A172 (cell line): ENCODE measurements at regions not wholly inside any gene's neighbourhood (a gene's known extent, or its start where the extent isn't known, plus 50 kb on each side); places are given as distances from the start of the nearest gene placed in this dataset.

Source experiments
- DNase-seq: peaks from one replicate; pipeline ENCODE4 v3.0.0-alpha.2; 2015; ENCODE audit warnings: low spot score

GRCh38 chr10:43973801-43974200, 325.1 kb upstream of the ZNF32 start:
- no peak for DNase-seq

DNA sequence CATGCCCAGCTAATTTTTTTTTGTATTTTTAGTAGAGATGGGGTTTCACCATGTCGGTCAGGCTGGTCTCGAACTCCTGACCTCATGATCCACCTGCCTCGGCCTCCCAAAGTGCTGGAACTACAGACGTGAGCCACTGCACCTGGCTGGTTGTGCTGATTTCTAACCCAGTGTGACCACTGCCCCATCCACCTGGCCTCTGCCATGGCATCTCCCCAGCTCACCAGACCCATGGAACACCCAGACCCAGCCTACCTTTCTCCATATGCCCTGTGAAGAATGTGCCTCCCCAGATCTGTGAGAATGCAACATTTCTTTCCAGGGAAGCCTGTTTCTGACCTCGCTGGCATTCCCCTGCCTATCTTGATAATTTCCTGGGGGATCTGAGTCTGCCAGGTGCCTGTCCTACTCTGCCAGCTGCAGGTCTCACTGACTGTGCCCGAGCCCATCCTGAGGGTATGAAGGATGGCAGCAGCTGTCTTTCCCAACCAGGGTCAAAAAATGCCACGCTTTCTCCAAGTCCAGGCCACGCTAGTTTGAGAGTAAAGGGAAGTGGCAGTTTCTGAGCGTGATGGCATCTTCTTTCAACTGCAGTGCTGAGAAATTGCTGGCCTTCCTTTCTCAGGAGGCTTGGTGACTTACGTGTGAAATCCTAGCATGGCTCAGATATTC, 324.4 kb upstream of the ZNF32 start:
- no peak for DNase-seq

DNA sequence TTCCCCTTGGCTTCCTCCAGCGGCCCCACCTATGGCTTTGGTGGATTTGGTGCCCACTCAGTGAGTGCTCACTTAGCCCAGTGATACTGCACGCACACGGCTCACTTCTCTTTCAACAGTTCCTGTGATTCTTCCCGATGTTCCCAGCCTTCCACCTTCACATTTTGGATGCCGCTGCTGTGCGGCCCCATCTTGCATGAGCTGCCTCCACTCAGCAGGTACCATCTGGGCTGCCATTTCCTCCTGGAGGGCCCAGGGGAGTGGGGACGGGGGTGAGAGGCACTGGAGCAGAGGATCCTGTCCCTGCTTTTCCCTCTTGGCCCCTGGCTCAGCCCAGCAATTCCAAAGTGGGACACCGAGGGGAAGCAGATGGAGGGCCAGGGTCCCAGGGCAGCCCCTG, 323.3 kb upstream of the ZNF32 start:
- DNase-seq, result no peak

DNA sequence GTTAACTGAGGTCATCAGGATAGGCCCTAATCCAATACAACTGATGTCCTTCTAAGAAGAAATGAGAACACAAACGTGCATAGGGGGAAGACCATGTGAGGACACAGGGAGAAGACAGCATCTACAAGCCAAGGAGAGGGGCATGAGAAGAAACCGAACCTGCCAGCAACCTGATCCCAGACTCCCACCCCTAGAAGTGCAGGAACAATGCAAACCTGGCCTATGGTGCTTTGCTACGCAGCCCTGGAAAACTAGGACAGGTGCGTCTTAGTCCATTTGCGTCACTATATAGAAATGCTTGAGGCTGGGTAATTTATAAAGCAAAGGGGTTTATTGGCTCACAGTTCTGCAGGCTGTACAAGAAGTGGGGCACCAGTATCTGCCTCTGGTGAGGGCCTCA, 322.6 kb upstream of the ZNF32 start:
- DNase-seq, result no peak

GRCh38 chr10:43970717-43971116, 322.0 kb upstream of the ZNF32 start:
- DNase-seq, result no peak

DNA sequence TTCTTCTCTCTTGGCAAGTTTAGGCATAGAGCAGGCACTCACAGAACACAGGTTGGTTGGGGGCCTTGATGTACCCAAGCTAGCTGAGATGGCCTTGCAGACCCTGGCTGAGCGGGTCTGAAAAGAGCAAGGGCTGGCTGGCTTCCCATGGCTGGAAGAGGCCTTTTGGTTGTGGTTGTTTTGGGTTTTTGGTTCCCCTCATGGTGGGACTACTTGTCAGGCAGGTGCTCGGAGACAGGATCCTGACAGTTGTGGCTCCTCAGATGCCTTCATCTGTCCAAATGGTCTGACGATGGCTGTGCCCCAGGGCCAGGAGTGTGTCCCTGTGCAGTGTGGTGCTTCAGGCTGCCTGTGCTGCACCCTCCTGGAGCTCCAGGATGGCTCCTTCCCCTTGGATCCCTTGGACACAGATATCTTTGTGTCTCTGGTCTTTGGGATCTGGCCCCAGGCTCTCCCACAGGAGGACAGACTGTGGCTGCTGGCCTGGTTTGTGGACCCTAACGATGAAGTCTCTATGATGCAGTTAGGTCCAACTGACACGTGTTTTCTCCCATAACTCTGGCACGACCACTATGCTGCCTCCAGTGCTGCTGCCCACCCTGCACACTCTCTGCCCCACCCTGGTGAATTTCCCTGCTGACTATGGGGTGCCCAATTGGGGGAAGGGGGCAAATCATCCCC, 321.5 kb upstream of the ZNF32 start:
- no peak for DNase-seq

GRCh38 chr10:43969506-43969905, 320.8 kb upstream of the ZNF32 start:
- DNase-seq, result no peak

- DNase-seq, result no peak
Measured at GRCh38 chr10:43968961-43969360, 320.3 kb upstream of the ZNF32 start.

DNA sequence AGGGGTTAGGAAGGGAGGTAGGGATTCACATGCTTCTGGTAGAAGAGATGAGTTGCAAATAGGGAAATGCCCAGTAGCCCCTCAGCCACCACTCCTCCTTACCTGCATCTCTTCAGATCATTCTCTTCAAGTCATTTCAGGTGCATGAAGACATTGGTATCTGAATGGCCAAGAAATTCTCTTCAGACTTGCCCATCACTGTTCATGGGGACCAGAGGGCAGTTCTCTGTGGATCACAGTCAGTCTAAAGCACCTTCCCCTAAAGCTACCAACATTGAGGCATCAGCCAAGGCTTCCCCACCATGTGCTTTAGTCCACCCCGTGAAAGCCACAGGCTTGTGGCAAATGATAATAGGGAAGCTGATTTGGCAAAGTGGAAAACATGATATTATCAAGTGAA, 319.4 kb upstream of the ZNF32 start:
- no peak for DNase-seq

DNA sequence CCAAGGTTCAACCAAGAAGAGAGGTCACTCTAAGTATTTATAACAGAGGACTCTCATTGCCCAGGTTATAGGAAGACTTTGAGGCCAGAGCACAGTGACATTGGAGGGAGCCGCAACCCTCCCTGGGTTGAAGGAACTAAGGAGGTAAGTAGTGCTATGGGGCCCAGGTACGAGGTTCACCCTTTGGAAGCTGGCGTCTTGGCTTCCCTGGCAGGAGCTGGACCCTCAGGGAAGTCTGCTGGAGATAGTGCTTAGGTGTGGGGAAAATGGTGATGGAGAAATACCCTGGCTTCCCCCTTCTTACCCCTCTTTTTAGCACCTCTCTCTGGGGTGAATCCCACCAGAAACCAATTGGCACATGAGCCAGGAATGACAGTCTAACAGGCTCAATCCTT, 317.9 kb upstream of the ZNF32 start:
- no peak for DNase-seq

- no peak for DNase-seq
Measured at GRCh38 chr10:43965918-43966570, 317.4 kb upstream of the ZNF32 start.

- peak; percentile 73 for DNase-seq
Measured at GRCh38 chr10:43965033-43965917, 316.6 kb upstream of the ZNF32 start.

DNA sequence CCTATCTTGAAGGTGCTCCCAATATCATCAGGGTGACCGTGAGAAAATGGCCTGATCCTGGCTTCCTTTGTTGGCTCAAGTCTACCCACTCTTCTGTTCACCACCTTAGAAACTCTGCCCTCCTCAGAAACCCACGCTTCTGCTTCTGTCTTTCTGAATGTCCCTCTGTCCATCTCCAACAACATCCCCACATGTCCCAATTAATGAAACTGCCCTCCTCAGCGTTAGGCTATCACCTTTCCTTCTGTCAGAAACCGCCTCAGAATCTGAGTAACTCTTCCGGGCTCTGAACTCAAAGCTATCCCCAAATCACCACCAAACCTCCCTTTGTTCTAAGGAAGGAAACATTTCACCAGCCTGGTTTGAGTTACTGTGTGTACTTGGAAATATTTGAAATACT, 315.8 kb upstream of the ZNF32 start:
- no peak for DNase-seq

- no peak for DNase-seq
Measured at GRCh38 chr10:43963793-43964425, 315.2 kb upstream of the ZNF32 start.

- no peak for DNase-seq
Measured at GRCh38 chr10:43963379-43963778, 314.7 kb upstream of the ZNF32 start.

DNA sequence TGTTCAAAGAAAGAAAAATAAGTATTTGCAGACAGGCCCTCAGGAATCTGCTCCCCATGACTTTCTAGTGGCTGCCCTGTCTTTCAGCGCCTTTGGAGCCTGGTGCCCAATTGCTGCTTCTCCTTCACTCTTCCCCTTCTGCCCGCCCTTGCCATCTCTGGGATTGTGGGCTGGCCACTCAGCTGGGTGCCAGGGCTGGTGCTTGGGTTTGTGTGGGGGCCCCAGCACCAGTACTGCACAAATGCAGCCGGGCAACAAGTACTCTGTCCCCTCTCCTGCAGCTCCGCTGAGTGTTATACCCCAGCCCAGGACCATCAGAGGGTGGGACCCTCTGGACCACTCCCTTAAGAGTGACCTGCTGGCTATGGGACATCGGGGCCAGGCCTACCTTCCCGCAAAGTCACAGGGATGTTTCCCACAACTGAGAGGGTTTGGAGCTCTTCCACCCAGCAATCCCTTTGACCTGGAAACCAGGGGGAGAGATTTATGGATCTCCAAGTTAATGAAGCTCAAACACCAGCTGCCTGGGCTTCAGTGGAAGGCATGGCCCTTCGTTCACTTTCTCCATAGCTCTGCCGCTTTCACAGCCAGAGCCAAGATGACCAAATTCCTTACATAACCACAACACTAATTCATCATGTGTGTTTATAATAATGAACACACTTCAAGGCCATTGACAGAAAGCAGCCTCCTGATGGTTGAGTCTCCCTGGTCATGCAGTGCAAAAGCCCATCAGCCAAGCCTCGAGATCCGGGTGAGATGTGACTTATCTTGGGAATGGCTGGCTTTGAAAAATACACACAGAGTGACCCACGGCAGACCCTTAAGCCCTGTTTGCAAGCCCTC, 313.9 kb upstream of the ZNF32 start:
- peak; percentile 50 for DNase-seq

DNA sequence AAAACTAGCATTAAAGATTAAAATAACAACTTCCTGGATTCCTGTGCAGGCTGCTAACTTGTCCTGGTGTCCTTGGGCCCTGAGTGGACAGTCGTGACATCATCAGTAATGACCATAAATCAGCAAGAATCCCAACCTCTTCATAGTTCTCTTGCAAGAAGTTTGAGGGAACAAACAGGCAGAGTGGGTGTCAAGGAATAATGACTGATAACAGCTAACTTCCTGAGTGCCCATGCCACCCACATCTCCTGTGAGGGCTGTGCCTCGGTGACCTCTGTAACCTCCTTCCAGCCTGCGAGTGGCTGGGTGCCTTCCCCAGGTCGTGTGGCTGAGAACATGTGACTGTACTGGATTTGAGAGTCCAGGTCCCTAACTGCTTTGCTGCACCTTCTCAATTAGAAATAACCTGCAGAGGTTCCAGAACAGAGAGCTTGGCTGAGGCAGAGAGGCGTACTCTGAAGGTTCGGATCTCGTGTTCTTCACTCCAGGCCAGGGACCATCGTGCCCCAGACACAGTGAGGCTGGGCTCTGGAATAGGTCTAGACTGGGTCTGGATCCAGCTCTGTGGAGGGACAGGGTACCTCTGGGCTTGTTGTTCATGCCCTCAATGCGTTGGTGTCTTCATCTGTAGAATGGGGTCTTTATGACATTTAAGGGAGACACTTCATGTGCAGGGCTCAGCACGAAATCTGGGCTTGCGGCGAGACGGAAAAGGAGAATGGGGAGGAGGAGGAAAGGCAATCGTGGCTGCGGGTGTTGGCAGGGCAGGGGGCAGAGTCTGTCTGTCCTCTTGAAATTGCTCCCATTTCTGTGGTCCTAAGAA, 313.1 kb upstream of the ZNF32 start:
- peak; percentile 29 for DNase-seq

DNA sequence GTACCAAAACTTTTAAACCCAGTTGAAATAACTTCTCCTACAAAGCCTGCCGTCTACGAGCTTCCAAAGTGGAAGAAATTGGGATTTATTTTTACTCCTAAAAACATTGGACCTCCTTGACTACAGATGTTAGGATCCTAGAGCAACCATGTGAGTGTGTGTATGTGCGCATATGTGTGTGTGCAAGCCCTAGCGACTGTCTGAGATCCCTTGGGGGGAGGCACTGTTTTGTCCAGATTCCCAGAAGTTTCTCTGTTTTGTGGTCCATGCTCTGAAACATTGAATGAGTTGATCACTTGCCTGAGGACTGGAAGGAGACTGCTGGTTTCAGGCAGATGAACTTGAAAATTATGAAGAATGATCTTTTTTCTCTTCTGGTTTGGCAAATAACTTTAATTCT, 312.3 kb upstream of the ZNF32 start:
- no peak for DNase-seq

DNA sequence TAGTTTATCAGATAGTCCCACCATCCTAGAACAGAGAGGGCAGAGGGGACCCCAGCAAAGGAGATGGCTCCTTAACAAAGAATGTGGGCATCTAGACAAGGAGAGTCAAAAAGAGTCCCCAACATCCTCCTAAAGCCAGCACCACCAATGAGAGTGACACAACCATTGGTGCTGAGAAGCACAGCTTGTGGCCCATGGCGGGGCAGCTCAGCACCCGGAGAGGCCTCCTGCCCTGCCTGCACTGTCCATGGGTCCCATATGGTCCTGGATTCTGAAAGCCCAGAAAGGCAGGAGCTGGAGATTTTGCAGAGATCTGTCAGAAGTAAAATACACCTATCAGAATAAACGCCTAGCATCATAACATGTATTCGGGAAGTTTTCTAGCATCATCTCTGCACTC, 311.8 kb upstream of the ZNF32 start:
- no peak for DNase-seq

DNA sequence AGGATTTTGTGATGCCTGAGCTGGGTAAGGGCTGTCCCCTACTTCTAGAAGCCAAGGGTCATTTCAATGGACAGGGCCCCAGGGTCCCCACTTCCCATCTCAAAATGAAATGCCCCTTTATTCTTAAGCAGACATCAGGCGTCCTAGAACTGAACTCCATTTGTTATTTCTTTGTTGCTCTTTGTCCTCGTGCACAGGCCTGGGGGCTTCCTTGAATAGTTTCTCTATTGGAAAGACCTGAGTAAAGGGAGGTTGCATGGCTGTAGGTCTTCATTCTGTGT, 311.4 kb upstream of the ZNF32 start:
- no peak for DNase-seq
